Activated CD4-positive, alpha-beta T cell treated with anti-CD3 and anti-CD28 coated beads for 36 hours (primary cell): ENCODE measurements at regions not wholly inside any gene's neighbourhood (a gene's known extent, or its start where the extent isn't known, plus 50 kb on each side); places are given as distances from the start of the nearest gene placed in this dataset.

Experiments used
- ATAC-seq: fragments of 200-7000 bp; cut with Tn5 transposase; one replicate; pipeline ENCODE4 v1.10.0; 2021; ENCODE audit warnings: mild to moderate bottlenecking, moderate library complexity
- CTCF ChIA-PET: fragments of 350-600 bp; sonication (Branson Sonifier 250); formaldehyde crosslinking; loops from one replicate; lab custom pipeline; 2021; ENCODE audit warnings: antibody characterized with exemption; lab: Charles Lee
- POLR2A ChIA-PET: fragments of 350-600 bp; sonication (Branson Sonifier 250); formaldehyde crosslinking; loops from one replicate; lab custom pipeline; 2021; ENCODE audit warnings: antibody characterized with exemption, inconsistent platforms; lab: Charles Lee
- DNase-seq: peaks from one replicate; pipeline ENCODE4 v3.0.0-alpha.2; 2020
- H3K27ac Mint-ChIP-seq: one replicate; pipeline ENCODE4 v1.8.0; 2021; ENCODE audit warnings: mixed read lengths
- H3K27me3 Mint-ChIP-seq: one replicate; pipeline ENCODE4 v1.8.0; 2021; ENCODE audit warnings: mixed read lengths
- H3K36me3 Mint-ChIP-seq: one replicate; pipeline ENCODE4 v1.8.0; 2021; ENCODE audit warnings: low read depth, mixed read lengths
- H3K4me1 Mint-ChIP-seq: one replicate; pipeline ENCODE4 v1.8.0; 2021; ENCODE audit warnings: mixed read lengths
- H3K4me3 Mint-ChIP-seq: one replicate; pipeline ENCODE4 v1.8.0; 2021; ENCODE audit warnings: mild to moderate bottlenecking, moderate library complexity, mixed read lengths
- H3K9me3 Mint-ChIP-seq: one replicate; pipeline ENCODE4 v1.8.0; 2021; ENCODE audit warnings: low read depth, mixed read lengths
- intact Hi-C, 2 experiments: fragments of 100-400 bp; cut with DNase I in 1 of 2; cut with micrococcal nuclease in 1 of 2; formaldehyde crosslinking; loops; one replicate each; pipeline versions ENCODE4 v1.14.2 to v1.15.1; 2022 to 2024; cut with DNase I, micrococcal nuclease

DNA sequence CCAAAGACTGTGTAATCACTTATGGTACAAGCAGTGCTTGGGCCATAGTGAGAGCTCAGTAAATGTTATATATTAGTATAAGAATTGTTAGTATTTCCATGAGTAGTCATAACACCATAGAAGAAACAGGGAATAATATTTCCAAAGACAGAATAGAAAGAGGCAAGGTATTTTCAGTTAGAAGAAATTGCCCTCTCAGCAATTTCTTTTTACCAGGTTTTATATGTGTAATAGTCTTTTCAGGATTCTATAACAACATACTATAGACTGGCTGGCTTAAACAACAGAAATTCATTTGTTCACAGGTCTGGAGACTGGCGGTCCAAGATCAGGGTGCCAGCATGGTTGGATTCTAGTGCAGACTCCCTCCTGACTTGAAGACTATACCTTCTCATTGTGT lies 485.7 kb downstream of the FOXO1 start:
- CTCF ChIA-PET: interaction anchor here (0.7 to 2.7 kb wide), 2 partner anchors 10 to 120 kb away, joined by 3 to 8 read pairs; no protein-coding TSS in a partner anchor
- peaks cover 55% of the 10 kb centered on the region for H3K4me1 Mint-ChIP-seq

DNA sequence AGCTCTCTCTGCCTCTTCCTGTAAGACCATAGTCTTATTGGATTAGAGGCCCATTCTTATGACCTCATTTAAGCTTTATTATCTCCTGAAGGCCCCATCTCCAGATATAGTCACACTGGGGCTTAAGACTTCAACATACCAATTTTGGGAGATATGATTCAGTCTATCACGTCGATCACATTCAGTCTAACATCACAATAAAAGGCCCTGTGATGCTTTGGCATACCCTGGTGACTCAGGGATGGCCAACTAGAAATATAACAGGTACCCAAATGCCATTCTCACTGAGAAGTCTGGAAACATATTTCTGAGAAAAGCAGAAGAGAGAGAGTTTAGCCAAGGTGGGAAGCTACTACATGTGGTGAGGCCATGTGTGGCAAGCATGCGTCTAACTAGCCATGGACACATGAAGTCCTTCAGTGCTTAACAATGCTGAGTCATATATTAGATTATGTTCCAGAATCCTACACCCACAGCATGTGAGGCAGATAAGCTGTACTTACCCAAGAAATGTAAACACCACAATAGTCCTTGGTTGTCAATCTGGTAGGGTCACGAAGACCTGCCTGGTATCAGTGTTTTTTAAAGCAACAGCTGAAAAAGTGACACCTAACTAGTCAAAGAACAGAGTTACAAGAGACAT lies 485.1 kb downstream of the FOXO1 start:
- Mint-ChIP-seq H3K9me3 (no peaks in the 10 kb centered on the region), H3K36me3 (no peaks in the 10 kb centered on the region), H3K4me3 (no peak overlapping the region), H3K4me1 (peaks cover 57% of the 10 kb centered on the region), H3K27me3 (no peaks in the 10 kb centered on the region), H3K27ac (no peak overlapping the region)
- intact Hi-C loops: no loop called here
- CTCF ChIA-PET: interaction anchor here (0.7 to 2.7 kb wide), 2 partner anchors 9 to 120 kb away, joined by 3 to 8 read pairs; no protein-coding TSS in a partner anchor
- ATAC-seq (peak; percentile 40), DNase-seq (no peak)
- POLR2A ChIA-PET: no interaction called here

More for the DNA sequence above, 485.7 kb downstream of the FOXO1 start:
- H3K27ac Mint-ChIP-seq: no peak overlapping the region
- H3K4me3 Mint-ChIP-seq: no peak overlapping the region
- no peaks in the 10 kb centered on the region for H3K9me3 Mint-ChIP-seq
- intact Hi-C loops: no loop called here
- no peaks in the 10 kb centered on the region for H3K36me3 Mint-ChIP-seq
- POLR2A ChIA-PET: no interaction called here
- H3K27me3 Mint-ChIP-seq: no peaks in the 10 kb centered on the region
- no peak for ATAC-seq
- no peak for DNase-seq

DNA sequence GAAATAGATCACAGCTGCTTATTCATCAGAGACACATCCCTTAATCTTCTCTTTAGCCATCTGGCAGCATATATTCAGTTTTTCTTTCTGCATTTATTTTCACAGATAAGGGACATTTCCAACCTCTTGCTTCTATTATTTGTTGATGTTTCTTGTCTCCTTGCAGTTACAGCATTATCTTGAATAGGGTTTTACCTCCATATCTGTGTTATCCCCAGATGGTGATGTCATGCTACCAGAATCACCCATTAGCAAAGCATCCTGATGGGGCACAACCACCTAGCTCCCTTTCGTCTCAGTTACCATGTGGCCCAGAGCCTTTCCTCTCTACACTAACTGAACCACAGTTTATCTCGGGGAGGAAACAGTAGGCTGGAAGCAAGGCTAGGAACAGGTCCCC lies 483.9 kb downstream of the FOXO1 start:
- no peak overlapping the region for H3K4me3 Mint-ChIP-seq
- ATAC-seq (no peak), DNase-seq (no peak)
- no peak overlapping the region for H3K27ac Mint-ChIP-seq
- H3K36me3 Mint-ChIP-seq: no peaks in the 10 kb centered on the region
- ChIA-PET POLR2A (no interaction called here), CTCF (interaction anchor here (0.6 kb wide), 2 partner anchors 101 to 238 kb away, joined by 3 read pairs; no protein-coding TSS in a partner anchor)
- no peaks in the 10 kb centered on the region for H3K27me3 Mint-ChIP-seq
- no peaks in the 10 kb centered on the region for H3K9me3 Mint-ChIP-seq
- peaks cover 67% of the 10 kb centered on the region for H3K4me1 Mint-ChIP-seq
- intact Hi-C loops: no loop called here

DNA sequence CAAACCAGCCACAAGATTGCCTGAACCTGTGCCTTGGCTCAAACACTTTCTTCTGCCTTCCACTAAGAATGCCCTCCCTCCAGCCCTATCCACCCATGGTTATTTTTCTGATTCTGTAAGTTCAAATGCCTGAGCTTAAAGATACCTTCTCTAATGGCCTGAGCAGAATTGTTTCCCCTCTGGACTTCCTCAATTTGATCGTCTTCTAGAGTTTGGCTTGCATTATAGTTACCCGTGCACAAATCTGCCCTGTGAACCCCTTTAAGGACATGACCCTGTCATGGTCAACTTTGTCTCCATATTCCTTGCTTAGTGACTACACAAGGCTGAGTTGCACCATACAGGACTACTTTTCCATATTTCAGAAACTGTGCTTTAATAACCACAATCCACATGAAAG lies 481.0 kb downstream of the FOXO1 start:
- ATAC-seq (no peak), DNase-seq (no peak)
- Mint-ChIP-seq H3K27me3 (no peaks in the 10 kb centered on the region), H3K27ac (no peak overlapping the region), H3K36me3 (no peaks in the 10 kb centered on the region), H3K9me3 (no peaks in the 10 kb centered on the region), H3K4me1 (peaks cover 72% of the 10 kb centered on the region), H3K4me3 (no peak overlapping the region)
- ChIA-PET CTCF (interaction anchor here (1.3 to 1.6 kb wide), 3 partner anchors 9 to 116 kb away, joined by 3 to 5 read pairs (median 4); no protein-coding TSS in a partner anchor), POLR2A (no interaction called here)
- intact Hi-C loops: loop anchor here (2.0 to 5.0 kb wide), 6 partner anchors 37 to 477 kb away; no protein-coding TSS in a partner anchor

DNA sequence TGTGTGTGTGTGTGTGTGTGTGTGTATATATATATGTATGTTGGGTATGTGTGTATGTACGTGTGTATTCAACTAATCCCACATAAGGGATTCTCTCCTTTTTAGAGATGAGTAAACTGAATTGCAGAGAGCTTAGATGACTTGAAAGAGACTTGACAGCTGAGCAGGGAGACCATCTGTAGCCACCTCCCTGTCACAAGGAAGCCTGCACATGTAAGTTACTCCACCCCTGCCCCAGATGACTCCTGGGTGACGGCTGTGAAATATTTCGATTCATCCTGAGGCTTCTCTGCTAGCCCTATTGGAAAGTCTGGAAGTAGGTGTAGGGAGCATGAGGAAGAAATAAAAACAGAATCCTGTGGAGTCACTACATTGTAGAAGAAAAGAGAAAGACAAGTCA lies 480.4 kb downstream of the FOXO1 start:
- intact Hi-C loops: loop anchor here in 1 of 2 experiments (2.0 to 5.0 kb wide), 6 partner anchors 36 to 476 kb away; no protein-coding TSS in a partner anchor
- peak overlapping the region; percentile 53 for H3K27ac Mint-ChIP-seq
- no peaks in the 10 kb centered on the region for H3K36me3 Mint-ChIP-seq
- CTCF ChIA-PET: interaction anchor here (0.6 to 2.0 kb wide), 5 partner anchors 11 to 116 kb away, joined by 3 to 5 read pairs (median 5); no protein-coding TSS in a partner anchor
- DNase-seq (peak; percentile 39), ATAC-seq (peak; percentile 19)
- POLR2A ChIA-PET: no interaction called here
- no peaks in the 10 kb centered on the region for H3K27me3 Mint-ChIP-seq
- H3K9me3 Mint-ChIP-seq: no peaks in the 10 kb centered on the region
- H3K4me1 Mint-ChIP-seq: peaks cover 77% of the 10 kb centered on the region
- no peak overlapping the region for H3K4me3 Mint-ChIP-seq

DNA sequence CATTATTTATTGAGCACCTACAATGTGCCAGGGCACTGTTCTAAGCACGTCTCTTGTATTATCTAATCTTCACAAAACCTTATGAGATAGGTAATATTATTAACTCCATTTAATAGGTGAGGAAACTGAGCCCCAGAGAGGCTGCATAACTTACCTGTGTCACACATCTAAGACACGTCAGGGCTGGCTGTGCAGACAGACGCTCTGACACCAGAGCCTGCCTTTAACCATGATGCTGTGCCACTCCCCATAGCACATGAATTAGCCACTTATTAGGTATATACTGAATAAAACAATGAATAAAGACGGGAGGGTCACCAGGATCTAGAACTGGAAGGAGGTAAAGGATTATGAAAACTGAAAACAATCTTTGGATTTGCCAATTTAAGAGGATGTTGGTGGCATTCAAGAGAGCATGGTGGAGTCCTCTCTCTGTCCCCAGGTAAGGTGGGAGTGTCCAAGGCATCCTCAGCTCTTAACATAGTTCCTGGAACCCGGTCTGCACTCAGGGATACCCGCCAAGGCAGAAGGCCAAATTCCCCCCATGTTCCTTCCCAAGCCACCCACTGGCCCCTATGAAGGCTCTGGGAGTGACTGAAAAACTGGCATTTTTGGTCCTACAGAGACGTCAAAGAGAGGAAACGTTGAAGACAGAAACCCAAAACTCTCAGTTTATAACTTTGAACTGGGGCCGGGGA lies 479.7 kb downstream of the FOXO1 start:
- DNase-seq: no peak
- Mint-ChIP-seq H3K27ac (peak overlapping the region; percentile 73), H3K36me3 (no peaks in the 10 kb centered on the region), H3K9me3 (no peaks in the 10 kb centered on the region), H3K4me3 (peak overlapping the region; percentile 62), H3K4me1 (peaks cover 80% of the 10 kb centered on the region), H3K27me3 (no peaks in the 10 kb centered on the region)
- peak; percentile 10 for ATAC-seq
- CTCF ChIA-PET: interaction anchor here (0.5 to 2.0 kb wide), 7 partner anchors 11 to 412 kb away, joined by 3 to 6 read pairs (median 5); no protein-coding TSS in a partner anchor
- intact Hi-C loops: loop anchor here in 1 of 2 experiments (2.0 to 5.0 kb wide), 6 partner anchors 36 to 476 kb away; no protein-coding TSS in a partner anchor
- POLR2A ChIA-PET: no interaction called here

DNA sequence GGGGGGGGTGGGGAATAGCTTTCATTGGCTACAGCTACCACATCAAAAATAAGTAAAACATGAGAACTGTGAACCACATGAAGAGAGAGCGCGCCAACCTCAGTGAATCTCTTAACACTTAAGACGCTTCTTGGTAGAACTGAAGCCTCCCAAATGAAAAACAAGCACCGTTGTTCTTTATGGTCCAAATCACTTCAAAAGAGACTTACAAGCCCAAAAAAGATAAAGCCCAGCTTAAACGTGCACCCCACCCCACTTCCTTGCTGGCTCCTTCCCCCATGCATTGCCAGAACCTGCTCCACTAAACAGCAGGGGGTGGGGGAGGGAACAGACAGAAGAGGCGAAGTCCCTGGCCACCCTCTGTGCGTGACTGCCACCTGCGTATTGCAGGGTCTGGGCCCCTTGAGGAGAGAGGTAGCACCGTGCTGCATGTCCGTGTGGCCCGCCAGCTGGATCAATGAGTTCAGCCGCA lies 479.1 kb downstream of the FOXO1 start:
- ATAC-seq: peak; percentile 58
- intact Hi-C loops: loop anchor here in 1 of 2 experiments (2.0 to 5.0 kb wide), 6 partner anchors 35 to 475 kb away; no protein-coding TSS in a partner anchor

DNA sequence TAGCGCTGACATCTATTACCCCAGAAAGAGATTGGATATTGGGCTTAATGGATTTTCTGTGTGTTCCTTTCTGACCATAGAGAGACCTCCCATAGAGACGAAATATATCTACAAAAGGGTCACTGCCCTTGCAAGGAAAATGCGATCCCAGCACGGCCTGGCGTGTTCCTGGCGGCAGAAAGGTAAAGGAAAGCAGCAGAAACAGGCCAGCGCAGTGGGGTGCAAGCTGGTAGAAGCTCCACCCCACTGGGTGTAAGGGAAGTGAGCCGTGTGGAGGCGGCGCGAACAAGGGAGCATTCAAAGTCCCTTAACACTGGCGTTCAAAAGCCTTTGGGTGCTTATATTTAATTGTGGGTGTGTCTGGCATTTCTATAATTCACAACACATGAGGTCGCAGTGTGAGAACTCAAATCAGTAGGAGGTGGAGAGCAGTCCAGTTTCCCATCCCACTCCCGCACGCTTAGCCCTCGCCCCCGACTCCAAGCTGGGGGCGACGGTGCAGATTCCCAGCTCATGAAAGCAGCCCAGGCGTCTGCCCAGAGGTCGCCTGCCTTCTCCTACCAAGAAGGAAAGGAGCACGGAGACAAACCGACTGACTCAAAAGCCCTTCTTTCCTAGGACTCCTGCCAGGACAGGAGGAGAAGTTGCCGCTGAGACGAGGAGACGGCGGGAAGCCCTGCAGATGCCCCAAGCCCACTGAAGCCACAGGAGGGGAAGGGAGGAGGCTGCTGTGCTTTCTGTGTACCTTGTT lies 478.4 kb downstream of the FOXO1 start:
- ATAC-seq (peak; percentile 51), DNase-seq (peak; percentile 77)
- Mint-ChIP-seq H3K36me3 (no peaks in the 10 kb centered on the region), H3K4me3 (peak overlapping the region; percentile 62), H3K4me1 (peaks cover 82% of the 10 kb centered on the region), H3K9me3 (no peaks in the 10 kb centered on the region), H3K27me3 (no peaks in the 10 kb centered on the region), H3K27ac (peak overlapping the region; percentile 88)
- CTCF ChIA-PET: interaction anchor here (0.6 to 2.0 kb wide), 5 partner anchors 13 to 411 kb away, joined by 3 to 6 read pairs (median 5); no protein-coding TSS in a partner anchor
- intact Hi-C loops: loop anchor here (2.0 to 5.0 kb wide), 7 partner anchors 34 to 474 kb away; no protein-coding TSS in a partner anchor
- POLR2A ChIA-PET: interaction anchor here (0.5 kb wide), 1 partner anchor 411 kb away, joined by 3 read pairs; no protein-coding TSS in a partner anchor

More for the DNA sequence above, 479.1 kb downstream of the FOXO1 start:
- no peaks in the 10 kb centered on the region for H3K36me3 Mint-ChIP-seq
- ChIA-PET CTCF (interaction anchor here (0.5 to 2.0 kb wide), 6 partner anchors 12 to 411 kb away, joined by 3 to 6 read pairs (median 4); no protein-coding TSS in a partner anchor), POLR2A (no interaction called here)
- no peaks in the 10 kb centered on the region for H3K27me3 Mint-ChIP-seq
- peak overlapping the region; percentile 62 for H3K4me3 Mint-ChIP-seq
- peaks cover 86% of the 10 kb centered on the region for H3K4me1 Mint-ChIP-seq
- peak; percentile 77 for DNase-seq
- no peaks in the 10 kb centered on the region for H3K9me3 Mint-ChIP-seq
- H3K27ac Mint-ChIP-seq: peak overlapping the region; percentile 88

DNA sequence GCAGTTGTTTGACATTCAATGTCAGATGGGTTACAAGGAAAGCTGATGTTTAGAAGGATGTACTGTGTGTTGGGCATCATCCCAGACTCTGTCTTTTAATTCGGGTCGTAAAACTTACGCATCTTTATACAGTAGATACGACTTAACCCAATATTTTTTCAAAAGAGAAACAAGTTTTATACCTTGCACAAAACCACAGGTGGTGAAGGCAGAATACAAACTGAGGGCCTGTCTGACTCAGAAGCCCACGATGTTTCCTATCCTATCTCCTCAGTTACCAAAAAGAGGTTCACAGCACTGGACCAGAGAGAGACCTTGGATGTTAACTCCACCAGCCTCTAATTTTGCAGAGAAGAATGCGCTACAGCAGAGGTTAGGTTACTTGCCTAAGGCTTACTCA lies 477.0 kb downstream of the FOXO1 start:
- ChIA-PET POLR2A (interaction anchor here (1.1 to 1.3 kb wide), 2 partner anchors 86 to 423 kb away, joined by 3 read pairs; no protein-coding TSS in a partner anchor), CTCF (interaction anchor here (0.6 to 4.6 kb wide), 3 partner anchors 15 to 175 kb away, joined by 3 to 21 read pairs (median 13); no protein-coding TSS in a partner anchor)
- peak overlapping the region; percentile 88 for H3K27ac Mint-ChIP-seq
- DNase-seq: peak; percentile 49
- peak; percentile 28 for ATAC-seq
- H3K4me3 Mint-ChIP-seq: no peak overlapping the region
- H3K4me1 Mint-ChIP-seq: peaks cover 79% of the 10 kb centered on the region
- H3K27me3 Mint-ChIP-seq: no peaks in the 10 kb centered on the region
- H3K9me3 Mint-ChIP-seq: no peaks in the 10 kb centered on the region
- H3K36me3 Mint-ChIP-seq: no peaks in the 10 kb centered on the region
- intact Hi-C loops: loop anchor here (2.0 to 5.0 kb wide), 6 partner anchors 33 to 473 kb away; no protein-coding TSS in a partner anchor

DNA sequence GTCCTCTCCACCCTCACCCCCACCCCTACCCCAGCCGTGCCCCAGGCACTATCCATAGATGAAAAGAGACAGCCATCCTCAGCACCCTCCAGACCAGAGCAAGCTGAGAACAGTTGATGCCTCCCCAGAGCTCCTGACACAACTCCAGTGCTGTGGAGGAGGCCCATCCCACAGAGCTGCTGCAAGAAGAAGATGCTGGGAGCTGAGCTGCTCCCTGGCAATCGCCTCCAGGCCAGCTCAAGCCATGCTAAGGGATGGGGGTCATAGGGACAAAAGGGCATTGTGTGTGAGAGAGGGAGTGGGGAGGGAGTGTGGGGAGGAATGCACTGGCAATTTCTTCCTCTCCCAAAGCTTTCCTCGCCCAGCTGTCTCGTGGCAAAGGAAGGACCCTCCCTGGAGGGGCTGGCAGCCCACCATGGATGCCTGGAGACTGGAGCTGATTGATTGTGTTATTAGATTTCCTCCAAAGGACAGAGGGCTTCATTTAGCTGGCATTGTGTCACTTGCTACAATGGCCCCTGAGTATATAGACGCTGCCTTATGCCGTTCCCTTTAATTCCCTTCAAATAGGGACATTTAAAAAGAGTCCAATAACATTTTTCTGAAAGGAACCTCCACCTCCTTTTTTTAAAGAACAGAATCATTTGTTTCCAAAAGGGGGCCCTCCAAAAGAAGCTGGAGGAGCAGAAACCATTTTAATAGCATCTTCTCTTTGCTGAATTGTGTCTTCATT lies 476.4 kb downstream of the FOXO1 start:
- ChIA-PET CTCF (interaction anchor here (0.5 to 4.6 kb wide), 12 partner anchors 10 to 316 kb away, joined by 3 to 21 read pairs (median 3); no protein-coding TSS in a partner anchor), POLR2A (interaction anchor here (0.9 to 1.3 kb wide), 3 partner anchors 16 to 423 kb away, joined by 3 read pairs; no protein-coding TSS in a partner anchor)
- H3K36me3 Mint-ChIP-seq: no peaks in the 10 kb centered on the region
- no peaks in the 10 kb centered on the region for H3K9me3 Mint-ChIP-seq
- peak; percentile 33 for DNase-seq
- peak overlapping the region; percentile 32 for H3K4me3 Mint-ChIP-seq
- H3K27ac Mint-ChIP-seq: peak overlapping the region; percentile 89
- peak; percentile 3 for ATAC-seq
- intact Hi-C loops: loop anchor here (1.0 to 5.0 kb wide), 9 partner anchors 16 to 477 kb away; partner anchors contain the start of gene FOXO1 (in 1 of the 2)
- H3K4me1 Mint-ChIP-seq: peaks cover 82% of the 10 kb centered on the region
- H3K27me3 Mint-ChIP-seq: no peaks in the 10 kb centered on the region
